Liver (tissue), 8 donors: ENCODE measurements at regions not wholly inside any gene's neighbourhood (a gene's known extent, or its start where the extent isn't known, plus 50 kb on each side); places are given as distances from the start of the nearest gene placed in this dataset.
A peak's percentile ranks its signal among the peaks of the same experiment; 100 is the strongest.

Experiments
- DNase-seq: peaks from one replicate; pipeline ENCODE4 v3.0.0-alpha.2; 2017; ENCODE audit warnings: low spot score
- H3K27ac ChIP-seq, 2 donors: one replicate each; pipeline ENCODE4 v1.7.0; 2013; ENCODE audit warnings: inconsistent platforms in 2 of 2, low read length in 2 of 2, control low read depth in 1 of 2, low read depth in 1 of 2, mild to moderate bottlenecking in 1 of 2
- H3K27me3 ChIP-seq, 4 donors: one replicate each; pipeline versions ENCODE4 v1.6.1 to v1.7.0; 2013; ENCODE audit warnings: low read length in 3 of 4, inconsistent platforms in 1 of 4, mild to moderate bottlenecking in 1 of 4, moderate library complexity in 1 of 4; ENCODE audit not compliant: control insufficient read depth in 4 of 4, insufficient read depth in 4 of 4
- H3K36me3 ChIP-seq, 4 donors: one replicate each; pipeline versions ENCODE4 v1.6.1 to v1.7.0; 2013; ENCODE audit warnings: low read length in 3 of 4, mild to moderate bottlenecking in 3 of 4, low read depth in 1 of 4, moderate library complexity in 1 of 4; ENCODE audit not compliant: control insufficient read depth in 4 of 4, insufficient read depth in 3 of 4
- H3K4me1 ChIP-seq, 4 donors: one replicate each; pipeline versions ENCODE4 v1.6.1 to v1.7.0; 2013; ENCODE audit warnings: low read length in 3 of 4, mild to moderate bottlenecking in 3 of 4, moderate library complexity in 1 of 4; ENCODE audit not compliant: control insufficient read depth in 4 of 4, insufficient read depth in 4 of 4
- H3K4me3 ChIP-seq, 3 donors: one replicate each; pipeline versions ENCODE4 v1.6.1 to v1.7.0; 2013; ENCODE audit warnings: low read length in 3 of 3, control low read depth in 1 of 3, low read depth in 1 of 3, mild to moderate bottlenecking in 1 of 3
- H3K9ac ChIP-seq, 2 donors: one replicate each; pipeline ENCODE4 v1.7.0; 2013; ENCODE audit warnings: low read length in 2 of 2, mild to moderate bottlenecking in 2 of 2, moderate library complexity in 2 of 2, control low read depth in 1 of 2, low read depth in 1 of 2
- H3K9me3 ChIP-seq, 4 donors: one replicate each; pipeline versions ENCODE4 v1.6.1 to v1.7.0; 2013; ENCODE audit warnings: low read length in 3 of 4; ENCODE audit not compliant: control insufficient read depth in 4 of 4
- EGR1 ChIP-seq, 2 donors: IDR thresholded peaks; 2 replicates each; pipeline ENCODE4 v1.6.1; 2016 to 2018; ENCODE audit warnings: antibody characterized with exemption in 2 of 2, low read depth in 2 of 2
- FOXA1 ChIP-seq: IDR thresholded peaks from 2 replicates; pipeline ENCODE4 v1.6.1; 2016; ENCODE audit warnings: antibody characterized with exemption
- FOXA2 ChIP-seq: IDR thresholded peaks from 2 replicates; pipeline ENCODE4 v1.6.1; 2016; ENCODE audit warnings: antibody characterized with exemption
- HNF4A ChIP-seq, 2 donors: conservative IDR thresholded peaks; 2 replicates each; pipeline ENCODE4 v1.6.1; 2016; ENCODE audit warnings: antibody characterized with exemption in 2 of 2, mild to moderate bottlenecking in 2 of 2
- JUND ChIP-seq, 2 donors: IDR thresholded peaks; 2 replicates each; pipeline ENCODE4 v1.6.1; 2016; ENCODE audit warnings: antibody characterized with exemption in 2 of 2
- NR2F2 ChIP-seq: IDR thresholded peaks from 2 replicates; pipeline ENCODE4 v1.6.1; 2016; ENCODE audit warnings: antibody characterized with exemption
- RAD21 ChIP-seq, 2 donors: IDR thresholded peaks; 2 replicates each; pipeline ENCODE4 v1.6.1; 2016; ENCODE audit warnings: antibody characterized with exemption in 2 of 2, mild to moderate bottlenecking in 2 of 2
- RXRA ChIP-seq, 2 donors: IDR thresholded peaks; 2 replicates each; pipeline ENCODE4 v1.6.1; 2017 to 2018; ENCODE audit warnings: antibody characterized with exemption in 2 of 2, mild to moderate bottlenecking in 1 of 2
- SP1 ChIP-seq: IDR thresholded peaks from 2 replicates; pipeline ENCODE4 v1.6.1; 2018; ENCODE audit warnings: antibody characterized with exemption, mild to moderate bottlenecking
- TAF1 ChIP-seq: conservative IDR thresholded peaks from 2 replicates; pipeline ENCODE4 v1.6.1; 2016; ENCODE audit warnings: antibody characterized with exemption, mild to moderate bottlenecking
- YY1 ChIP-seq: IDR thresholded peaks from 2 replicates; pipeline ENCODE4 v1.6.1; 2016; ENCODE audit warnings: antibody characterized with exemption, mild to moderate bottlenecking
- WGBS: extraction: QIAGEN DNeasy Blood & Tissue Kit; methylation state at CpG from one replicate; pipeline ENCODE4 v1.1.7; 2013; 5-methylcytosine and 5-hydroxymethylcytosine counted together
- TF ChIP-seq, protein P1 (sequence below): fragments of 150-350 bp; IDR thresholded peaks from 2 replicates; pipeline ENCODE4 v1.5.1; 2017; ENCODE audit warnings: improper control_type of control experiment, low read depth, low read length; ENCODE audit not compliant: missing input control
- TF ChIP-seq, protein P2 (sequence below): IDR thresholded peaks from 2 replicates; pipeline ENCODE4 v1.6.1; 2016; ENCODE audit warnings: antibody characterized with exemption
- TF ChIP-seq, protein P3 (sequence below): IDR thresholded peaks from 2 replicates; pipeline ENCODE4 v1.6.1; 2016; ENCODE audit warnings: antibody characterized with exemption
- TF ChIP-seq, protein P4 (sequence below): IDR thresholded peaks from 2 replicates; pipeline ENCODE4 v1.6.1; 2016; ENCODE audit warnings: antibody characterized with exemption
- donor health status: healthy.
- donor health status: healthy.
- donor health status: healthy.
- donor health status: healthy.
- donor health status: healthy.

DNA sequence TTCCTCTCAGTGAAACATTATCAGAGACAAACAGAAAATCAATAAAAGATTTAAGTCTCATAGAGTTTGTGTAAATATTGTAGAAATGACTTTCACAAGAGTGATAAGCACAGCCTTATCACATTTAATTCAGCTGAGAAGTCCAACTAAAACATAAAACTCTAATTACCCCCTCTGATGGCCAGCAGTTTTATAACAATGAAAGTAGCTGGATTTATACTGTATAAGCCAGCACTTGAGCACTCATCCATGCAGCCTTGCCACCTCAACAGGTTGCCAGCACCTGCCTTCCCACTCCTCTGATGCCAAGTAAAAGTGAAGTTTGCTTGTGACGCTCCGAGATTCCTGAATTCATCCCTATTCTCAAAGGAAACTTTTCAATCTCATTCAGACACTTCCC, 103.0 kb upstream of the STK39 start:
- H3K4me1 ChIP-seq: peaks cover 0 to 4% (median 0%) of the 10 kb centered on the region in 4 donors
- no peaks in the 10 kb centered on the region for H3K36me3 ChIP-seq
- DNase-seq: no peak
- no peak overlapping the region for H3K9ac ChIP-seq
- H3K9me3 ChIP-seq: no peaks in the 10 kb centered on the region
- peak in 1 of 2 donors; percentile 45 for TF ChIP-seq RAD21 (IDR thresholded peaks at IDR 0.05)
- TF ChIP-seq HNF4A (conservative IDR thresholded peaks at IDR 0.05): no peak
- no peak overlapping the region for H3K4me3 ChIP-seq
- WGBS: 82% methylated on average over 2 of the region's 2 CpGs
- no peaks in the 10 kb centered on the region for H3K27me3 ChIP-seq
- no peak overlapping the region for H3K27ac ChIP-seq

DNA sequence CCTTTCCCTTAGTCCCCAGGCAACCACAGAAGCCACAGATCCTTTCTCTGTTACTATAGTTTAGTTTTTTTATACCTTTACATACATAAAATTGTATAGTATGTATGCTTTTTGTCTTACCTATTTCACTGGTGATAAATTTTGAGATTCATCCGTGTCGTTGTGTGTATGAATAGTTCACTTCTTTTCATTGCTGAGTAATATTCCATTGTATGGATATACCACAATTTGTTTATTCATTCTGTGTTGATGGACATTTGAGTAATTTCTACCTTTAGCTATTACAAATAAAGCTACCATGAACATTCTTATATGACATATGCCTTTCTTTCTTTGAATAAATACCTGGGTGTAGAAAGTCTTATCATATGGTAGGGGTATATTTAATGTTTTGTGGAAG, 102.8 kb upstream of the CERS6 start:
- 89% methylated on average over 2 of the region's 2 CpGs for WGBS
- TF ChIP-seq FOXA1 (no peak), HNF4A (conservative IDR thresholded peaks at IDR 0.05) (no peak), EGR1 (IDR thresholded peaks at IDR 0.05; ENCODE audit: low read depth in 2 of 2) (no peak), TAF1 (no peak), RXRA (IDR thresholded peaks at IDR 0.05) (no peak), YY1 (no peak)
- TF ChIP-seq, protein P1, sequence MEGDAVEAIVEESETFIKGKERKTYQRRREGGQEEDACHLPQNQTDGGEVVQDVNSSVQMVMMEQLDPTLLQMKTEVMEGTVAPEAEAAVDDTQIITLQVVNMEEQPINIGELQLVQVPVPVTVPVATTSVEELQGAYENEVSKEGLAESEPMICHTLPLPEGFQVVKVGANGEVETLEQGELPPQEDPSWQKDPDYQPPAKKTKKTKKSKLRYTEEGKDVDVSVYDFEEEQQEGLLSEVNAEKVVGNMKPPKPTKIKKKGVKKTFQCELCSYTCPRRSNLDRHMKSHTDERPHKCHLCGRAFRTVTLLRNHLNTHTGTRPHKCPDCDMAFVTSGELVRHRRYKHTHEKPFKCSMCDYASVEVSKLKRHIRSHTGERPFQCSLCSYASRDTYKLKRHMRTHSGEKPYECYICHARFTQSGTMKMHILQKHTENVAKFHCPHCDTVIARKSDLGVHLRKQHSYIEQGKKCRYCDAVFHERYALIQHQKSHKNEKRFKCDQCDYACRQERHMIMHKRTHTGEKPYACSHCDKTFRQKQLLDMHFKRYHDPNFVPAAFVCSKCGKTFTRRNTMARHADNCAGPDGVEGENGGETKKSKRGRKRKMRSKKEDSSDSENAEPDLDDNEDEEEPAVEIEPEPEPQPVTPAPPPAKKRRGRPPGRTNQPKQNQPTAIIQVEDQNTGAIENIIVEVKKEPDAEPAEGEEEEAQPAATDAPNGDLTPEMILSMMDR: no peak
- TF ChIP-seq, protein P2, sequence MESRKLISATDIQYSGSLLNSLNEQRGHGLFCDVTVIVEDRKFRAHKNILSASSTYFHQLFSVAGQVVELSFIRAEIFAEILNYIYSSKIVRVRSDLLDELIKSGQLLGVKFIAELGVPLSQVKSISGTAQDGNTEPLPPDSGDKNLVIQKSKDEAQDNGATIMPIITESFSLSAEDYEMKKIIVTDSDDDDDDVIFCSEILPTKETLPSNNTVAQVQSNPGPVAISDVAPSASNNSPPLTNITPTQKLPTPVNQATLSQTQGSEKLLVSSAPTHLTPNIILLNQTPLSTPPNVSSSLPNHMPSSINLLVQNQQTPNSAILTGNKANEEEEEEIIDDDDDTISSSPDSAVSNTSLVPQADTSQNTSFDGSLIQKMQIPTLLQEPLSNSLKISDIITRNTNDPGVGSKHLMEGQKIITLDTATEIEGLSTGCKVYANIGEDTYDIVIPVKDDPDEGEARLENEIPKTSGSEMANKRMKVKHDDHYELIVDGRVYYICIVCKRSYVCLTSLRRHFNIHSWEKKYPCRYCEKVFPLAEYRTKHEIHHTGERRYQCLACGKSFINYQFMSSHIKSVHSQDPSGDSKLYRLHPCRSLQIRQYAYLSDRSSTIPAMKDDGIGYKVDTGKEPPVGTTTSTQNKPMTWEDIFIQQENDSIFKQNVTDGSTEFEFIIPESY: no peak

DNA sequence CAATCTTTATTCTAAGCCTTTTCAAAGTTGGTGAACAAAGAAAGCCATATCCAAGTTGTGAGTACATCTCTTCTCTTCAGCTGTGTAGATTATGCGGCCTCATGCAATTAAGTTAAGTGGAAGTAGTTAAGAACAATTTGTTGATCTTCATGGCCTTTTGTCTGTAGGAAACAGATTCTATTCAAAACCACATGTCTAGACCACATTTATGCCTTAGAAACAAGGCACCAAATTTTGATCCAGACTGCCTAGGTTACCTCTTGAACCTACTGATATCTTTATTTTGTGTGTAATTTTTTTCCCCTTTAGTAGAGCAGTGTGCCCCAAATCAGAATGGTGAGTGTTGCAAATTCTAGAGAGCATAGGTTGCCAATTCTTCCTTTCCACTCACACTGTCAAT, 101.6 kb upstream of the CERS6 start:
- Histone ChIP-seq H3K4me1 (no peaks in the 10 kb centered on the region), H3K9ac (no peak overlapping the region), H3K36me3 (no peaks in the 10 kb centered on the region), H3K27ac (no peak overlapping the region), H3K27me3 (no peaks in the 10 kb centered on the region), H3K9me3 (no peaks in the 10 kb centered on the region), H3K4me3 (no peak overlapping the region)
- no peak for TF ChIP-seq TAF1
- TF ChIP-seq SP1: no peak
- TF ChIP-seq NR2F2: no peak
- no peak for DNase-seq
- 95% methylated on average over 1 of the region's 1 CpG for WGBS

More for the DNA sequence above, 102.8 kb upstream of the CERS6 start:
- no peaks in the 10 kb centered on the region for H3K27me3 ChIP-seq
- no peak overlapping the region for H3K27ac ChIP-seq
- H3K9me3 ChIP-seq: no peaks in the 10 kb centered on the region
- DNase-seq: no peak
- no peaks in the 10 kb centered on the region for H3K4me1 ChIP-seq
- no peak overlapping the region for H3K4me3 ChIP-seq
- no peak overlapping the region for H3K9ac ChIP-seq
- no peaks in the 10 kb centered on the region for H3K36me3 ChIP-seq

DNA sequence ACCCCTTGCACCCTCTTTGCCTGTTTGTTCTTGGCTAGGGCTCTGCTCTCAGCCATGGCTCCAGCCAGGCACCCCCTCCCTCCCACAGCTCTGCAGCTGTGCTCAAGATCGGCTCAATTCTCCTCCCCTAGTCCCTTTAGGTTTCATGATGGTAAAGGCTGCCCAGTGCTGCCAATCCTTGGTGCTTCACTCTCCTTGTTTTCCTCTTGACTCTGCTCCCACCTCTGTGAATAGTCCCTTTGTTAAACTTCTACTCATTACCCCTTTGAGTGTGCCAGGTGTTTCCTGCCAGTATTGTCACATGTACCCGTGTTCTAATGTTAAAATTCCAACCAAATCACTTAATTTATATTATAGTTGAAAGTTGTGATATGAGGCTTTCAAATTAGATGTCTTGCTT, 101.0 kb upstream of the CERS6 start:
- 67% methylated on average over 2 of the region's 2 CpGs for WGBS
- no peak overlapping the region for H3K4me3 ChIP-seq
- H3K27ac ChIP-seq: no peak overlapping the region
- H3K9me3 ChIP-seq: no peaks in the 10 kb centered on the region
- no peaks in the 10 kb centered on the region for H3K4me1 ChIP-seq
- DNase-seq: no peak
- H3K36me3 ChIP-seq: no peaks in the 10 kb centered on the region
- H3K9ac ChIP-seq: no peak overlapping the region
- no peaks in the 10 kb centered on the region for H3K27me3 ChIP-seq
- TF ChIP-seq, protein P2: no peak
- TF ChIP-seq, protein P3, sequence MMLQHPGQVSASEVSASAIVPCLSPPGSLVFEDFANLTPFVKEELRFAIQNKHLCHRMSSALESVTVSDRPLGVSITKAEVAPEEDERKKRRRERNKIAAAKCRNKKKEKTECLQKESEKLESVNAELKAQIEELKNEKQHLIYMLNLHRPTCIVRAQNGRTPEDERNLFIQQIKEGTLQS: no peak
- no peak for TF ChIP-seq TAF1
- no peak for TF ChIP-seq HNF4A (conservative IDR thresholded peaks at IDR 0.05)
- TF ChIP-seq, protein P1: no peak
- TF ChIP-seq, protein P4, sequence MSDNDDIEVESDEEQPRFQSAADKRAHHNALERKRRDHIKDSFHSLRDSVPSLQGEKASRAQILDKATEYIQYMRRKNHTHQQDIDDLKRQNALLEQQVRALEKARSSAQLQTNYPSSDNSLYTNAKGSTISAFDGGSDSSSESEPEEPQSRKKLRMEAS: no peak
- TF ChIP-seq RXRA (IDR thresholded peaks at IDR 0.05): no peak
- TF ChIP-seq JUND (IDR thresholded peaks at IDR 0.05): no peak
- no peak for TF ChIP-seq NR2F2
- TF ChIP-seq FOXA2: no peak
- no peak for TF ChIP-seq EGR1 (IDR thresholded peaks at IDR 0.05; ENCODE audit: low read depth in 2 of 2)
